H1 (cell line): ENCODE measurements at regions not wholly inside any gene's neighbourhood (a gene's known extent, or its start where the extent isn't known, plus 50 kb on each side); places are given as distances from the start of the nearest gene placed in this dataset.

ENCODE experiments used
- CTCF ChIA-PET: fragments of 300-600 bp; sonication (Branson Sonifier 250); formaldehyde crosslinking; loops from one replicate; lab custom pipeline; 2021; ENCODE audit not compliant: partially characterized antibody; lab: Charles Lee
- POLR2A ChIA-PET: fragments of 300-600 bp; sonication (Branson Sonifier 250); formaldehyde crosslinking; loops from one replicate; lab custom pipeline; 2021; ENCODE audit warnings: inconsistent platforms; ENCODE audit not compliant: partially characterized antibody; lab: Charles Lee
- DNase-seq, 2 experiments: peaks; one replicate each; pipeline versions ENCODE4 v3.0.0 to v3.0.0-alpha.2; 2010 to 2022; ENCODE audit warnings: low spot score in 2 of 2, low read depth in 1 of 2, mixed read lengths in 1 of 2
- FAIRE-seq: peaks from 2 replicates; lab custom pipeline; 2011; peaks lifted over from hg19 to GRCh38; lab: Jason Lieb, UNC
- H2AFZ ChIP-seq: 2 replicates; pipeline ENCODE4 v1.8.1; 2012; ENCODE audit warnings: low read length, inconsistent platforms
- H2AK5ac ChIP-seq: 2 replicates; pipeline ENCODE4 v1.6.1; 2013; ENCODE audit warnings: low read depth, low read length
- H2BK120ac ChIP-seq: replicated peaks from 2 replicates; pipeline ENCODE3; 2013; ENCODE audit warnings: low read depth, low read length, inconsistent platforms
- H2BK12ac ChIP-seq: 2 replicates; pipeline ENCODE4 v1.6.1; 2013; ENCODE audit warnings: low read depth, low read length
- H2BK15ac ChIP-seq: 2 replicates; pipeline ENCODE4 v1.6.1; 2013; ENCODE audit warnings: low read length
- H2BK20ac ChIP-seq: 2 replicates; pipeline ENCODE4 v1.6.1; 2013; ENCODE audit warnings: low read length
- H2BK5ac ChIP-seq: 2 replicates; pipeline ENCODE4 v1.6.1; 2013; ENCODE audit warnings: low read depth, low read length
- H3K14ac ChIP-seq: 2 replicates; pipeline ENCODE4 v1.6.1; 2013; ENCODE audit warnings: inconsistent platforms; ENCODE audit not compliant: insufficient read length
- H3K18ac ChIP-seq: 2 replicates; pipeline ENCODE4 v1.6.1; 2013; ENCODE audit warnings: low read length; ENCODE audit errors: extremely low read depth
- H3K23ac ChIP-seq: 2 replicates; pipeline ENCODE4 v1.6.1; 2013; ENCODE audit warnings: inconsistent platforms; ENCODE audit not compliant: insufficient read length
- H3K23me2 ChIP-seq: 2 replicates; pipeline ENCODE4 v1.6.1; 2013; ENCODE audit warnings: low read depth, low read length
- H3K27ac ChIP-seq: 2 replicates; pipeline ENCODE4 v1.6.1; 2011; ENCODE audit warnings: low read depth, low read length, inconsistent platforms
- H3K27me3 ChIP-seq, 4 experiments: replicated peaks in 1 of 4; 1 replicate in 1 of 4; 2 replicates in 3 of 4; pipeline versions ENCODE4 v1.6.1 to v1.8.1; 2011 to 2013; ENCODE audit warnings: low read length in 3 of 4, mild to moderate bottlenecking in 3 of 4, inconsistent platforms in 2 of 4, mixed read lengths in 2 of 4, moderate library complexity in 1 of 4; ENCODE audit not compliant: control insufficient read depth in 3 of 4, insufficient read depth in 3 of 4; ENCODE audit errors: extremely low read depth in 1 of 4
- H3K36me3 ChIP-seq, 4 experiments: 2 replicates each; pipeline versions ENCODE4 v1.6.1 to v1.8.1; 2011 to 2013; ENCODE audit warnings: mild to moderate bottlenecking in 4 of 4, low read length in 3 of 4, moderate library complexity in 2 of 4, control low read depth in 1 of 4, inconsistent platforms in 1 of 4; ENCODE audit not compliant: insufficient read depth in 4 of 4, control insufficient read depth in 2 of 4
- H3K4ac ChIP-seq: replicated peaks from 2 replicates; pipeline ENCODE3; 2013; ENCODE audit warnings: low read length, low read depth, mixed read lengths, inconsistent platforms; ENCODE audit not compliant: insufficient read length
- H3K4me1 ChIP-seq, 4 experiments: replicated peaks in 1 of 4; 1 replicate in 1 of 4; 2 replicates in 3 of 4; pipeline versions ENCODE4 v1.6.1 to v1.8.1; 2011 to 2013; ENCODE audit warnings: low read length in 3 of 4, inconsistent platforms in 2 of 4, mixed read lengths in 1 of 4; ENCODE audit not compliant: insufficient read depth in 4 of 4, control insufficient read depth in 3 of 4
- H3K4me2 ChIP-seq, 2 experiments: 2 replicates each; pipeline versions ENCODE4 v1.6.1 to v1.8.1; 2011 to 2013; ENCODE audit warnings: low read depth in 2 of 2, low read length in 2 of 2, control low read depth in 1 of 2, inconsistent platforms in 1 of 2, mild to moderate bottlenecking in 1 of 2; ENCODE audit not compliant: insufficient read depth in 1 of 2
- H3K4me3 ChIP-seq, 4 experiments: fragments of 200-600, 300-600 bp in 1 of 4; sonication (generic), shearing (Covaris generic), sonication (Bioruptor Twin) in 1 of 4; 2 replicates each; pipeline versions ENCODE4 v1.5.1 to v1.8.1; 2011 to 2016; ENCODE audit warnings: low read length in 4 of 4, low read depth in 3 of 4, control low read depth in 2 of 4, inconsistent platforms in 2 of 4, mild to moderate bottlenecking in 2 of 4, mixed read lengths in 1 of 4, moderate library complexity in 1 of 4; ENCODE audit not compliant: insufficient read depth in 2 of 4; ENCODE audit errors: extremely low read depth in 1 of 4
- H3K56ac ChIP-seq: replicated peaks from 2 replicates; pipeline ENCODE3; 2013; ENCODE audit warnings: low read depth, mild to moderate bottlenecking, mixed read lengths, low read length, inconsistent platforms; ENCODE audit not compliant: insufficient read length
- H3K79me1 ChIP-seq: 2 replicates; pipeline ENCODE4 v1.6.1; 2013; ENCODE audit warnings: low read depth, low read length, control low read depth
- H3K79me2 ChIP-seq, 2 experiments: 2 replicates each; pipeline versions ENCODE4 v1.6.1 to v1.8.1; 2012 to 2013; ENCODE audit warnings: low read length in 2 of 2, mild to moderate bottlenecking in 2 of 2, inconsistent platforms in 1 of 2; ENCODE audit not compliant: insufficient read depth in 2 of 2, control insufficient read depth in 1 of 2
- H3K9ac ChIP-seq, 4 experiments: replicated peaks in 1 of 4; 1 replicate in 1 of 4; 2 replicates in 3 of 4; pipeline versions ENCODE4 v1.6.1 to v1.8.1; 2011 to 2013; ENCODE audit warnings: low read depth in 3 of 4, low read length in 3 of 4, control low read depth in 2 of 4, mild to moderate bottlenecking in 2 of 4, moderate library complexity in 2 of 4, inconsistent platforms in 1 of 4; ENCODE audit errors: extremely low read depth in 1 of 4
- H3K9me3 ChIP-seq, 2 experiments: 2 replicates each; pipeline versions ENCODE4 v1.6.1 to v1.8.1; 2012 to 2013; ENCODE audit warnings: mild to moderate bottlenecking in 2 of 2, moderate library complexity in 2 of 2, control low read depth in 1 of 2, inconsistent platforms in 1 of 2, low read depth in 1 of 2, low read length in 1 of 2, mixed read lengths in 1 of 2; ENCODE audit not compliant: insufficient read depth in 2 of 2
- H4K20me1 ChIP-seq, 2 experiments: replicated peaks in 1 of 2; 2 replicates each; pipeline versions ENCODE3 to v1.8.1; 2011 to 2013; ENCODE audit warnings: inconsistent platforms in 2 of 2, low read length in 2 of 2, mild to moderate bottlenecking in 1 of 2; ENCODE audit not compliant: insufficient read depth in 2 of 2, control insufficient read depth in 1 of 2
- H4K5ac ChIP-seq: 2 replicates; pipeline ENCODE4 v1.6.1; 2013; ENCODE audit warnings: low read length, low read depth, mixed read lengths, inconsistent platforms; ENCODE audit not compliant: insufficient read length
- H4K8ac ChIP-seq: 2 replicates; pipeline ENCODE4 v1.8.0; 2013; ENCODE audit warnings: mild to moderate bottlenecking, moderate library complexity, low read length, inconsistent platforms; ENCODE audit not compliant: insufficient read depth; ENCODE audit errors: extremely low read depth
- H4K91ac ChIP-seq: replicated peaks from 2 replicates; pipeline ENCODE3; 2013; ENCODE audit warnings: low read length, mixed read lengths, inconsistent platforms; ENCODE audit not compliant: insufficient read length
- CBX5 ChIP-seq: fragments of 300-800, 300-1000 bp; sonication (generic); IDR thresholded peaks from 2 replicates; pipeline ENCODE4 v1.7.1; 2016; ENCODE audit warnings: antibody characterized with exemption, low read length, low read depth
- CBX8 ChIP-seq: fragments of 300-800, 300-1000 bp; sonication (generic); IDR thresholded peaks from 2 replicates; pipeline ENCODE4 v1.7.1; 2016; ENCODE audit warnings: low read depth, low read length, borderline replicate concordance
- EGR1 ChIP-seq: IDR thresholded peaks from 2 replicates; pipeline ENCODE4 v1.6.1; 2011; ENCODE audit warnings: low read depth, low read length, borderline replicate concordance
- POLR2AphosphoS5 ChIP-seq: IDR thresholded peaks from 2 replicates; pipeline ENCODE4 v1.6.1; 2011; ENCODE audit warnings: low read depth, low read length
- RNF2 ChIP-seq: fragments of 200-900, 300-1000 bp; sonication (generic); IDR thresholded peaks from 2 replicates; pipeline ENCODE4 v1.7.1; 2016; ENCODE audit warnings: borderline replicate concordance, low read depth, mild to moderate bottlenecking, antibody characterized with exemption, low read length; ENCODE audit not compliant: poor library complexity, severe bottlenecking; ENCODE audit errors: missing control alignments
- SAP30 ChIP-seq: fragments of 300-600 bp; sonication (generic); IDR thresholded peaks from 2 replicates; pipeline ENCODE4 v1.7.1; 2012; ENCODE audit warnings: low read length, moderate library complexity, mild to moderate bottlenecking, inconsistent platforms; ENCODE audit not compliant: insufficient read depth, insufficient replicate concordance
- SP1 ChIP-seq: IDR thresholded peaks from 2 replicates; pipeline ENCODE4 v1.6.1; 2011; ENCODE audit warnings: low read depth, low read length
- YY1 ChIP-seq: IDR thresholded peaks from 2 replicates; pipeline ENCODE4 v1.6.1; 2011; ENCODE audit warnings: low read depth, mild to moderate bottlenecking, low read length
- ZNF274 ChIP-seq: IDR thresholded peaks from 2 replicates; pipeline ENCODE4 v1.7.0; 2012; ENCODE audit warnings: low read length, borderline replicate concordance; ENCODE audit errors: extremely low read depth
- WGBS, 2 experiments: shearing (Covaris generic) in 1 of 2; methylation state at CpG; one replicate each; pipeline versions ENCODE4 v1.1.6 to v1.1.7; 2013 to 2015; ENCODE audit warnings: low lambda C conversion rate in 2 of 2, mixed read lengths in 2 of 2, inconsistent platforms in 1 of 2, low coverage in 1 of 2, missing lambda C conversion rate in 1 of 2; ENCODE audit not compliant: insufficient replicate concordance in 2 of 2, insufficient coverage in 1 of 2, insufficient read length in 1 of 2; ENCODE audit errors: extremely low coverage in 1 of 2, missing lambda C conversion rate in 1 of 2; 5-methylcytosine and 5-hydroxymethylcytosine counted together

DNA sequence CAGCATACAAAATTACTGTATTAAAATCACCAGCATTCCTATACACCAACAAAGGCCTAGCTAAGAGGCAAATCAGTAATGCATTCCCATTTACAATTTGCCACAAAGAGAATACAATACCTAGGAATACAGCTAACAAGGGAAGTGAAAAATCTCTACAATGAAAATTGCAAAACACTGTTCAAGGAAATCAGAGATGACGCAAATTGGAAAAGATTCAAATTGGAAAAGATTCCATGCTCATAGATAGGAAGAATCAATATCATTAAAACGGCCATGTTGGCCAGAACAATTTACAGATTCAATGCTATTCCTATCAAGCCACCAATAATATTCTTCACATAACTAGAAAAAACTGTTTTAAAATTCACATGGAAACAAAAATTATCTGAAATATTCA is 123.0 kb upstream of the ANO5 start:
- Histone ChIP-seq H3K56ac (no peak overlapping the region), H2BK120ac (no peak overlapping the region), H2AK5ac (no peak overlapping the region), H2BK12ac (no peak overlapping the region), H2BK20ac (no peak overlapping the region), H4K20me1 (no peaks in the 10 kb centered on the region), H4K5ac (no peak overlapping the region), H3K23me2 (no peaks in the 10 kb centered on the region), H3K79me2 (no peaks in the 10 kb centered on the region), H2BK15ac (no peak overlapping the region), H3K14ac (no peak overlapping the region), H3K18ac (no peak overlapping the region), H3K9me3 (peaks cover 6 to 16% of the 10 kb centered on the region in 2 experiments), H3K36me3 (peaks cover 0 to 2% (median 0%) of the 10 kb centered on the region in 4 experiments; a peak in 1 of 8 replicates), H3K23ac (no peak overlapping the region), H3K4ac (no peak overlapping the region), H3K4me1 (peaks cover 0 to 5% (median 0%) of the 10 kb centered on the region in 4 experiments; a peak in 1 of 7 replicates), H3K79me1 (no peaks in the 10 kb centered on the region), H2AFZ (no peak overlapping the region), H3K27ac (no peak overlapping the region), H4K91ac (no peak overlapping the region), H3K4me2 (no peak overlapping the region), H3K27me3 (no peaks in the 10 kb centered on the region), H3K4me3 (no peak overlapping the region), H2BK5ac (no peak overlapping the region), H4K8ac (no peak overlapping the region), H3K9ac (no peak overlapping the region)
- FAIRE-seq (no peak), DNase-seq (no peak)
- POLR2A ChIA-PET = no interaction called here
- TF ChIP-seq SP1 (no peak), CBX5 (no peak), ZNF274 (no peak), YY1 (no peak), CBX8 (no peak), RNF2 (no peak), POLR2AphosphoS5 (no peak), SAP30 (no peak), EGR1 (no peak)
- CTCF ChIA-PET = no interaction called here
- 90% methylated on average over 2 of the region's 2 CpGs; no CpG with 5 or more reads in 1 of the 2 experiments for WGBS, 2 experiments
